A549 (cell line): ENCODE measurements at regions not wholly inside any gene's neighbourhood (a gene's known extent, or its start where the extent isn't known, plus 50 kb on each side); places are given as distances from the start of the nearest gene placed in this dataset.

Source experiments
- BCL3 ChIP-seq: fragments of >200 bp; sonication (Bioruptor Twin); formaldehyde crosslinking; IDR thresholded peaks from 3 replicates; pipeline ENCODE4 v1.6.1; 2016
- CTCF ChIP-seq: fragments of >200 bp; sonication (Bioruptor Twin); formaldehyde crosslinking; IDR thresholded peaks from 3 replicates; pipeline ENCODE4 v1.5.1; 2016
- MAX ChIP-seq: IDR thresholded peaks from 2 replicates; pipeline ENCODE4 v1.6.1; 2012
- POLR2A ChIP-seq: IDR thresholded peaks from 2 replicates; pipeline ENCODE4 v1.6.1; 2012; ENCODE audit warnings: mild to moderate bottlenecking, low read length
- RARB ChIP-seq: fragments of 250-450 bp; sonication (Bioruptor Pico); IDR thresholded peaks from 2 replicates; pipeline ENCODE4 v1.8.0; 2021; ENCODE audit warnings: mild to moderate bottlenecking, moderate library complexity
- ZNF302 ChIP-seq: fragments of 250-450 bp; sonication (Bioruptor Pico); IDR thresholded peaks from 2 replicates; pipeline ENCODE4 v1.9.0; 2021; ENCODE audit warnings: inconsistent platforms, mild to moderate bottlenecking, moderate library complexity

GRCh38 chr5:20605732-20606525, 617.9 kb upstream of the CDH18 start:
- TF ChIP-seq RARB (CRISPR knock-in tag) (no peak), MAX (no peak), CTCF (no peak), POLR2A (no peak), ZNF302 (CRISPR knock-in tag) (no peak), BCL3 (no peak)
